ENCODE measurements at regions not wholly inside any gene's neighbourhood (a gene's known extent, or its start where the extent isn't known, plus 50 kb on each side); places are given as distances from the start of the nearest gene placed in this dataset.

DNA sequence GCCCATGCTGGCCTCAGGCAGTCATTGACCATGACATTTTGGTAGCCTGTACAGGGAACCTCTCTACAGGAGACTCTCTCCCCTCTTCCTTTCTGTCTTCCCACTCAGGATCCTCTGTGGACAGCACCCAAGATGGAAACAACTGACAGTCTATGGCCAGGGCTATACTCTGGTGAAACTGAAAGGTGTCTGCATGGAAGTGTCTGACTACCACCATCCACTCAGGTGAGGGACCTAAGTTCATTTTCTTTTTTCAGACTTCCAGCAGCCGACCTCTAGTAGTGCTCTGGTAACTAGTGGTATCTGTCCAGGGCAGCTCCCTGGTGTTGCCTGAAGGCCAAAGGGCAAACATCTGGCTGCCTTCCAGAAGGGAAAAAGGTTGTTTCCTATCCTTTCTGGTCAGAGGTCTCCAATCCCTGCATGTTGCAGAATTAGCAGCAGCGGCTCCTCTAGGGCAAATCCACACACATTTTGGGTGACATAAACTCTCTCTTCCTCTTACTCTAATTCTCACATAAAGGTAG lies 804.5 kb downstream of the C4orf33 start:
- TF ChIP-seq, protein P1, sequence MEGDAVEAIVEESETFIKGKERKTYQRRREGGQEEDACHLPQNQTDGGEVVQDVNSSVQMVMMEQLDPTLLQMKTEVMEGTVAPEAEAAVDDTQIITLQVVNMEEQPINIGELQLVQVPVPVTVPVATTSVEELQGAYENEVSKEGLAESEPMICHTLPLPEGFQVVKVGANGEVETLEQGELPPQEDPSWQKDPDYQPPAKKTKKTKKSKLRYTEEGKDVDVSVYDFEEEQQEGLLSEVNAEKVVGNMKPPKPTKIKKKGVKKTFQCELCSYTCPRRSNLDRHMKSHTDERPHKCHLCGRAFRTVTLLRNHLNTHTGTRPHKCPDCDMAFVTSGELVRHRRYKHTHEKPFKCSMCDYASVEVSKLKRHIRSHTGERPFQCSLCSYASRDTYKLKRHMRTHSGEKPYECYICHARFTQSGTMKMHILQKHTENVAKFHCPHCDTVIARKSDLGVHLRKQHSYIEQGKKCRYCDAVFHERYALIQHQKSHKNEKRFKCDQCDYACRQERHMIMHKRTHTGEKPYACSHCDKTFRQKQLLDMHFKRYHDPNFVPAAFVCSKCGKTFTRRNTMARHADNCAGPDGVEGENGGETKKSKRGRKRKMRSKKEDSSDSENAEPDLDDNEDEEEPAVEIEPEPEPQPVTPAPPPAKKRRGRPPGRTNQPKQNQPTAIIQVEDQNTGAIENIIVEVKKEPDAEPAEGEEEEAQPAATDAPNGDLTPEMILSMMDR (conservative IDR thresholded peaks at IDR 0.05) = no peak
- no peak overlapping the region for H3K27ac ChIP-seq

DNA sequence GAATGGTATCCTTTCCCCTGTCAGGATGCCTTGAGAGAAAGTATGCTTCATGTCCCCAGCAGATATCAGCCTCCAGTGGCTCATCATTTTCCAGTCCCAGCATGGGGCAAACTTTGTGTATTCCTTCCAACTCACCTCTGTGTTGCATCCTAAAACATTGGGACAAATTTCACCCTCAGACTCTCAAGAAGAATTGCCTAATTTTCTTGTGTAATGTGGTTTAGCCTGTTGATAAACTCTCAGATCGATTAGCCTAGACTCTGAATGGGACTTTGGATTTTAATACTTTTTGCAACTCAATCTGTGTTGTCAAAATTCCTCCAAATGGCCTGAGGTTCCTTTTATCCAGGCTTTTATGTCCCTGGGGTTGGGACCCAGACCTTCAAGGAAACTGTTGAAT lies 805.3 kb downstream of the C4orf33 start:
- TF ChIP-seq, protein P1 (conservative IDR thresholded peaks at IDR 0.05) = no peak
- no peak overlapping the region for H3K27ac ChIP-seq

DNA sequence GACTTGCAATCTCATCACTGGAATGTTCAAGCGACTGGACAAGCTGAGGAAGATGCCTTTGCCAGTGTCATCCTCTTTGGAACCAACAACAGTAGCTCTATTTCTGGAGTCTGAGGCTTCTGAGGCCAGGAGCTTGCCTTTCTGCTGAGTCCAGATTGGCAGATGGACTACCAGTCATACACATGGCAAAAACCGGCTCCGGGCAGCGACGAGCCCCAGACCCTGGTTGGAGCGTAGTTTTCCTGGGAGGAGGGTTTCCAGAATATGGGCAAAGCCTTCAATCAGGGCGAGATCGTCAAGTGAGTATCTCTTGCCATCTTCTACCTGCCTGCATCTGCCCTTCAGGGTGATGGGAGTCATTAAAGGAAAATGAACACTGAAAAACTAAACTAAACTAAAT lies 807.9 kb downstream of the C4orf33 start:
- TF ChIP-seq, protein P1 (conservative IDR thresholded peaks at IDR 0.05) = no peak

DNA sequence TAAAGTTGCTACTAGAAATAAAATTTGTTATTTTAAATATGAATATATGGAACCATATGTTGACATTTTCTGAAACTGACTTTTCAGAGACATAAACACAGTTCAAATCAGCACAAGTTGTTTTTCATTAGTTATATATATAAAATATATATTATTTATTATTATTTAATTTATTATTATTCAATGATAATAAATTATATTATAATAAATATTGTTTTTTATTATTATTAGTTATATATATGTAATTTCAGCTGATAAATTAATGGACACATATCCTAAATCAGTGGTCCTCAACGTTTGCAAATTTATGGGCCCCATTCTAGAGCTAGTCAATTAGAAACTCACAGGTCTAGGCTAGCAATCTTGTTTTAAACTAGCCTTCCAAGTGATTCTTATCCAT lies 809.3 kb downstream of the C4orf33 start:
- H3K27ac ChIP-seq = no peak overlapping the region
- TF ChIP-seq, protein P1 (conservative IDR thresholded peaks at IDR 0.05) = no peak

More for the DNA sequence above, 807.9 kb downstream of the C4orf33 start:
- H3K27ac ChIP-seq = no peak overlapping the region

DNA sequence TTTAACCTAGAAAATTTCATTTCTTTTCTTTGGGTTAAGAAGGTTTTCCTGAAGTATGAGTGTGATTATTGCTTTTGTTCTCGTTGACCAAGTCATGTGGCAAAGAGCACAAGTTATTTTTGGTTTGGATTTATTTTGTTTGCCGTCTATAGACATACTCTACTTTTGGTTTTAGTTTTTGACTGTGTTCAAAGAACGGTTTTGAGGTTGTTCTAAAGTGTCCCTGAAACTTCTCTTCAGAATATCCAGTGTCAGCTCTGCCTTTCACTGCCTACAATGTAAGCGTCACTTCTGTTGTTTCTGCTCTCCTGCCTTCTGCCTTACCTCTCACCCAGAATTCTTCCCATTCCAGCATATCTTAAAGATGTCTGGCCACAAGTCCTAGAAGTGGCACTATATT lies 812.2 kb downstream of the C4orf33 start:
- no peak overlapping the region for H3K27ac ChIP-seq
- TF ChIP-seq, protein P1 (conservative IDR thresholded peaks at IDR 0.05) = no peak

DNA sequence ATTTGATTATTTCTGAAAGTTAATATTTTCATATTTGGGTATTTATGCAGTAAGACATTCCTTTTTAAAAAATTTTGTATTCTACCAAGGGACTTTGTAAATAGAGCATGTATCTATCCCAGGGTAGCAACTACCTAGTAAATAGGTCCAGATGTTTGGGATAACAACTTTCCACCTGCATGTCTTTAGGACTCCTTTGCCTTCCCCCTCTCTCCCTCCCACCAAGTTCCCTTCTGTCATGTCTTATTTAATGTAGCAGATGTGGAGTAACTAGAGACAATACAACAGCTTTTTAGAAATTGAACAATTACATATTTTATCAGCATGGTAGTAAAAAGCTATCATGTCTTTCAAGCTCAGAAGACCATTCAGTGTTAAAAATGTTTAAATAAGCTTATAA lies 821.0 kb downstream of the C4orf33 start:
- TF ChIP-seq, protein P1 (conservative IDR thresholded peaks at IDR 0.05) = no peak
- no peak overlapping the region for H3K27ac ChIP-seq

DNA sequence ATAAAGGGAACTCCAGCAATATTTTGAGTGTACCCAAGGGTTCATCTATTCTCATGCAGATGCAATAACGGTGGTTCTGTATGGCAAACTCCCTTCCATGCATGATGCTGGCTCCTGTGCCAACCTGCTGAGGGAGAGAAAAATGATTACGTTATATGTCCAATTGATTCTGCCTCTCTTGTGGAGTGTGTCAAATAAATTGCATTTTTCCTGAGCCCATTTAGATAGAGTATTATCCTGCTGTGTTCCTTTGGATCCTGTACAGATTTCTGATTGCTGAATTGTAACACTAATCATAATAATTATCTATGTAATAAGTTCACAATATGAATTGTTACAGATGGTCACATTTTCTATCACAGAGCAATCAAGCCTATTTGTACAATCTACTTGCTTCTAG lies 821.7 kb downstream of the C4orf33 start:
- no peak overlapping the region for H3K27ac ChIP-seq
- TF ChIP-seq, protein P1 (conservative IDR thresholded peaks at IDR 0.05) = no peak

Data from VCaP (cell line).